ENCODE measurements at regions not wholly inside any gene's neighbourhood (a gene's known extent, or its start where the extent isn't known, plus 50 kb on each side); places are given as distances from the start of the nearest gene placed in this dataset.
"Not testable (repeated sequence)": the region's sequence is repeated elsewhere in the genome, so short reads cannot be mapped to it uniquely, and the experiment has no call there.

DNA sequence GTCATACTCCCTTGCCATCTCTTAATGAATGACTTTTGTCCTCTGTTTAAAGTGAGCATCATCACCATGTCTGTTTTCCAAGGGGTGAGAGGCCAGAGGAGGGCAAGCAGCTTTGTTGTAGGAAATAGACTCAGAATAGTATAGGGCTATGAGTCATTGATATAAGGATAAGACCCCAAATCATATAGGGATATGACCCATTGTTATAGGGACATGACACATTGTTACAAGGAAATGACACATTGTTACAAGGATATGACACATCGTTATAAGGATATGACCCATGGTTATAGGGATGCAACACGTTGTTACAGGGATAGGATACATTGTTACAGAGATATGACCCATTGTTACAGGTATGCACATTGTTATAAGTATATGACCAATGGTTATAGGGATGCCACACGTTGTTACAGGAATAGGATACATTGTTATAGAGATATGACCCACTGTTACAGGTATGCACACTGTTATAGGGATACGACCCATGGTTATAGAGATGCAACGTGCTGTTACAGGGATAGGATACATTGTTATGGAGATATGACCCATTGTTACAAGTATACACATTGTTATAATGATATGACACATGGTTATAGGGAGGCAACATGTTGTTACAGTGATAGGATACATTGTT is 311.1 kb upstream of the ADARB2 start:
- no peak for DNase-seq

- no peak for DNase-seq
Observed at GRCh38 chr10:2047679-2048078, 310.4 kb upstream of the ADARB2 start.

DNA sequence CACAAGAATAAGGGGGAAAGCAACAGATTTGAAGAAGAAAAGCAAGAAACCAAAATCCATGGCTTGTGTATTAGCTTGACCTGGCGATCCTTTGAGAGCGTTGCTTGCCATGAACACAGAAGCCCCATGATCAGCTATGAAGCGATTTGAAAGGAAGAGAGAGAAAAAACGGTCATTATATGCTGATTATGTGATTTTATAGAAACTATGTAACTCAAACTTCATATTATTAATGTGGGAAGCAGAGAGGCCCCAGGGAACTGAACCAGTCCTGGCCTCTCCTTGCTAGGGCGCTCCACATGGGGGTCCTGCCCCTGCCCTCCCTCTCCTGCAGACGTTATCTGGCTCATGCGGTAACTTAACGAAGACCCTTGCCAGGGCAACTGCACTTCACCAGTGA is 306.1 kb upstream of the ADARB2 start:
- no peak for DNase-seq

DNA sequence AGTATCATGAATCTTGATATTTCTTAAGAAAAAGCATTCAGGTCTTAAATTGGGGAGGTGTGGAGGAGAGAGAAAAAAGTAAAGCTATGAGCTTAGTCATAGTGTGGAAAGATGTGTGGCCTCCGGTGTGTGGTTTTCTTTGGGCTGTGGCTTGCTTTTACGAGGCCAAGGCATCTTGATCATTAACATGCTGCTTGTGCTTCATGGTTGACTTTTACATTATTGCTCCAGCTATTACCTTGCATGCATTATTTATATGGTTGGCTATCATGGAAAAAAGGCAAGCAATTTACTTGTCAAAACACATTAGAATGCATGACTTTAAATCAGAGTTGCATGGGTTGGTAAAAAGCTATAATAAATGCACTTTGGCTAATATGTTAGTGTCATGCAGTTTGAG is 300.7 kb upstream of the ADARB2 start:
- no peak for DNase-seq

DNA sequence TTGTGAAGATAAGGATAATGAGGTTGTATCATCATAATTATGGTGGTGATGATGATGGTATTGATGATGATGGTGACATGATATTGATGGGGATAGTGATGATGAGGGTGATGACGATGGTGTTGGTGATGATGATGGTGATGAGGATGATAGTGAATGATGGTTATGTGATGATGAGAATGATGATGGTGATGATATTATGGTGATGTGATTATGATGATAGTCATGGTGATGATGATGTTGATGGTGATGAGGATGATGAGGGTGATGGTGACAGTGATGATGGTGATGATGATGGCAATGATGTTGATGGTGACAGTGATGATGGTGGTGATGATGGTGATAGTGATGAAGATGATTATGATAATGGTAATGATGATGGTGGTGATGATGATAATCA is 299.9 kb upstream of the ADARB2 start:
- no peak for DNase-seq

- DNase-seq = no peak
Observed at GRCh38 chr10:2036209-2036608, 298.9 kb upstream of the ADARB2 start.

- no peak for DNase-seq
Observed at GRCh38 chr10:2030046-2030445, 292.7 kb upstream of the ADARB2 start.

- no peak for DNase-seq
Observed at GRCh38 chr10:2026936-2027335, 289.6 kb upstream of the ADARB2 start.

DNA sequence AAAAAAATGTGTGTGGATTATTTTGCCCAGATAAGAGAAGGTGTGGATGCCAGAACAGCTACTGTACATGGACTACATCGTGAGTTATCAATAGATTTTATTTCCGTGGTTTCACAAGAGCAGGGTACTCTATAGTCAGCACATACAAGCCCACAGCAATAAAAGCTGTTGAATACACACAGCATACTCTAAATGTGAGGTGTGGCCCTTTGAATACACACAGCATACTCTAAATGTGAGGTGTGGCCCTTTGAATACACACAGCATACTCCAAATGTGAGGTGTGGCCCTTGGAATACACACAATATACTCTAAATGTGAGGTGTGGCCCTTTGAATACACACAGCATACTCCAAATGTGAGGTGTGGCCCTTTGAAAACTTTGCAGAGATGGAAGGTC is 287.4 kb upstream of the ADARB2 start:
- not testable (repeated sequence) for DNase-seq

GRCh38 chr10:2023687-2024086 is 286.4 kb upstream of the ADARB2 start:
- no peak for DNase-seq

- DNase-seq = no peak
Observed at GRCh38 chr10:2022401-2022800, 285.1 kb upstream of the ADARB2 start.

- DNase-seq = no peak
Observed at GRCh38 chr10:2020836-2021235, 283.5 kb upstream of the ADARB2 start.

- DNase-seq = no peak
Observed at GRCh38 chr10:2019803-2020202, 282.5 kb upstream of the ADARB2 start.

GRCh38 chr10:2019281-2019680 is 282.0 kb upstream of the ADARB2 start:
- DNase-seq = no peak

GRCh38 chr10:2014541-2014940 is 277.2 kb upstream of the ADARB2 start:
- DNase-seq = no peak

- no peak for DNase-seq
Observed at GRCh38 chr10:2012209-2012608, 274.9 kb upstream of the ADARB2 start.

GRCh38 chr10:2011106-2011716 is 273.9 kb upstream of the ADARB2 start:
- DNase-seq = no peak

DNA sequence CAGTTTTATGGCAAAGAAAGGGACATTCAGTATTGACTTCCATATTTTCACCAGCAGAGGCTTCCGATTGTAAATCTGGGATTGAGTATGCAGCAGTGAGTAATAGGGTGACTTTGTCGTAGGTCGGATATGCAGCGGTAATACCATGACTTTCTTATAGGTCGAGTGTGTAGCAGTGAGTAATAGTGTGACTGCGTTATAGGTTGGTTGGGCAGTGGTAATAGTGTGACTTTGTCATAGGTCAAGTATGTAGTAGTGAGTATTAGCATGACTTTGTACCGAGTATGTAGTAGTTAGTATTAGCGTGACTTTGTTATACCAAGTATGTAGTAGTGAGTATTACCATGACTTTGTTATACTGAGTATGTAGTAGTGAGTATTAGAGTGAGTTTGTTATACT is 268.2 kb upstream of the ADARB2 start:
- DNase-seq = no peak

DNA sequence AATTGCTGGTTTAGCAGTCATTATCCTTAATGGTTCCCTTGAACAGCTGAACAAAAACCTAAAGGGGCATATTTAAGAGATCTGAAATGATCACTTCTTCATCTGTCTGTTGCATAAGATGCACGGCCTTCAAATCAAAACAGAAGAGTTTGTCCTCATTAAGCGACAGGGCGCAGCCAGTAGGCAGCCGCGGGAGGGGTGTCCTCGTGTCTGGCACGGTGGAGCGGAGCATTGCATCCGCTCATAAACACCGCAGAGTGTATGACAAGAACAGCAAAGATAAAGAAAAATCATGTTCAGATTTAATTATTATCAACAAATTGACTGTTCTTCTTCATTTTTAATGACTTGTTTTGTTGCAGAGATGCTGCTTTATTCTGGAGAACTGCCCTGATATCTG is 255.6 kb upstream of the ADARB2 start:
- no peak for DNase-seq

GRCh38 chr10:1989090-1989489 is 251.8 kb upstream of the ADARB2 start:
- no peak for DNase-seq

- no peak for DNase-seq
Observed at GRCh38 chr10:1981976-1982375, 244.7 kb upstream of the ADARB2 start.

DNA sequence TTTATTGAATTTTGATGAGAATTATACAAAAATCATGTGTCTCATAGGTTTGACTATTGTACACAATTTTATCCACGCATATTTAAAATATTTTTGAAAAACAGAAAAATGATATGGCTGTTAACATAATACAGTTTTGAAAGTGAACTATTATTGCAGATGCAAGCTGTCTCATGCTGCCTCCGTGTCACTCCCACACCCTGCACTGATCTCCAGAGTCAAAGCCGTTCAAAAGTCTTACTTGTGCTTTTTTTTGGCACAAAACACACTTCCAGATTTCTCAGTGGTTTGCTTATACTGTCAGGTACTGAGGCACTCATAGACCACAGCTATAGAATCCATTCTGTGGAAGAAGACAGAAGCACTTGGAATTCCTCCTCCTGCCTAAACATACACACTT is 243.1 kb upstream of the ADARB2 start:
- no peak for DNase-seq

DNA sequence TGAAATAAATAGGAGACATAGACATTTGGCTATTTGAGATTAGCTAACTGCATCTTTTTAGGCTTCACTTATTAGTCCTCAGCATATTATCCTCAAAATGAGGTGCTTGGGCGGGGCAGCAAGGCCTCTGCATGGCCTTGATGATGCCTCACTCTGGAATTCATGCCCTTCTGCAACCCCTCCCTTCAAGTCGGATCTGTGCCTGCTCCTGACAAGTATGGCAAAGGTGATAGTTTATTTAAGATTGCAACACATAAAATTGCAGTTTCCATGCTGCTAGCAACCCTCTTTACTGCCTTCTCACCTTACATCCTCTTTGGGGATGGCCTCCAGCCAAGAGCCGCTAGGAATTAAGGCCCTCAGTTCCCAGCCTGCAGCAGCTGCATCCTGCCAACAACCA is 241.3 kb upstream of the ADARB2 start:
- no peak for DNase-seq

GRCh38 chr10:1977461-1977860 is 240.1 kb upstream of the ADARB2 start:
- DNase-seq = no peak

- DNase-seq = no peak
Observed at GRCh38 chr10:1972406-1972805, 235.1 kb upstream of the ADARB2 start.
